HepG2 (cell line): ENCODE measurements at regions not wholly inside any gene's neighbourhood (a gene's known extent, or its start where the extent isn't known, plus 50 kb on each side); places are given as distances from the start of the nearest gene placed in this dataset.

Source experiments
- ATAC-seq: fragments of 200-7000 bp; cut with Tn5 transposase; 3 replicates; pipeline ENCODE4 v1.9.1; 2020; ENCODE audit warnings: mild to moderate bottlenecking, moderate library complexity
- BruUV-seq: library from RNA; stranded (reverse); fragments of 400-500 nt; replicated peaks from 2 replicates; lab custom pipeline; 2021; lab: Mats Ljungman, UMichigan
- CTCF ChIA-PET: fragments of 300-600 bp; formaldehyde crosslinking; extraction: SDS; loops from one replicate; lab custom pipeline; 2021; ENCODE audit warnings: low total read pairs, inconsistent platforms, low intra/inter-chr PET ratio; lab: Yijun Ruan, JAX
- POLR2A ChIA-PET: fragments of 350-600 bp; sonication (Branson Sonifier 250); formaldehyde crosslinking; loops from one replicate; lab custom pipeline; 2020; ENCODE audit warnings: antibody characterized with exemption, inconsistent platforms; lab: Yijun Ruan, JAX
- DNase-seq: peaks from one replicate; pipeline ENCODE4 v3.0.0-alpha.2; 2015; ENCODE audit warnings: low spot score
- FAIRE-seq: peaks from 3 replicates; lab custom pipeline; 2011; peaks lifted over from hg19 to GRCh38; lab: Jason Lieb, UNC
- H2AFZ ChIP-seq: one replicate; pipeline ENCODE4 v1.6.1; 2011; ENCODE audit warnings: low read length, inconsistent platforms
- H3K27ac ChIP-seq: fragments of 300-600 bp; 3 replicates; pipeline ENCODE4 v1.8.0; 2011; ENCODE audit warnings: mixed run types, mild to moderate bottlenecking, mixed read lengths, low read length, inconsistent platforms; ENCODE audit not compliant: insufficient read depth; ENCODE audit errors: extremely low read length
- H3K27me3 ChIP-seq, 2 experiments: fragments of 200-600 bp in 1 of 2; 2 replicates in 1 of 2; 3 replicates in 1 of 2; pipeline versions ENCODE4 v1.6.0 to v1.8.0; 2011; ENCODE audit warnings: low read length in 2 of 2, mild to moderate bottlenecking in 2 of 2, moderate library complexity in 2 of 2, inconsistent platforms in 1 of 2; ENCODE audit not compliant: insufficient read depth in 2 of 2, control insufficient read depth in 1 of 2
- H3K36me3 ChIP-seq, 2 experiments: fragments of 200-600 bp in 1 of 2; replicated peaks in 1 of 2; 2 replicates in 1 of 2; 3 replicates in 1 of 2; pipeline versions ENCODE4 v1.5.1 to v1.8.0; 2011; ENCODE audit warnings: low read length in 2 of 2, inconsistent platforms in 1 of 2; ENCODE audit not compliant: insufficient read depth in 2 of 2, control insufficient read depth in 1 of 2
- H3K4me1 ChIP-seq: 2 replicates; pipeline ENCODE4 v1.5.1; 2012; ENCODE audit warnings: low read length, inconsistent platforms; ENCODE audit not compliant: insufficient read depth
- H3K4me2 ChIP-seq: 2 replicates; pipeline ENCODE4 v1.6.0; 2011; ENCODE audit warnings: low read depth, low read length, inconsistent platforms
- H3K4me3 ChIP-seq, 3 experiments: fragments of 200-600 bp in 1 of 3; sonication (generic), shearing (Covaris generic) in 1 of 3; replicated peaks in 1 of 3; 2 replicates each; pipeline ENCODE4 v1.5.1; 2011 to 2016; ENCODE audit warnings: low read length in 3 of 3, inconsistent platforms in 2 of 3, low read depth in 2 of 3, mild to moderate bottlenecking in 2 of 3, control low read depth in 1 of 3, mixed read lengths in 1 of 3; ENCODE audit not compliant: insufficient read depth in 1 of 3
- H3K79me2 ChIP-seq: one replicate; pipeline ENCODE4 v1.6.1; 2011; ENCODE audit warnings: low read length, inconsistent platforms; ENCODE audit not compliant: insufficient read depth
- H3K9ac ChIP-seq: 2 replicates; pipeline ENCODE4 v1.6.0; 2011; ENCODE audit warnings: mild to moderate bottlenecking, low read depth, low read length, inconsistent platforms; ENCODE audit not compliant: insufficient read depth
- H3K9me3 ChIP-seq: 2 replicates; pipeline ENCODE4 v1.5.1; 2012; ENCODE audit warnings: mild to moderate bottlenecking, low read length
- H4K20me1 ChIP-seq: 2 replicates; pipeline ENCODE4 v1.6.0; 2011; ENCODE audit warnings: inconsistent platforms, mild to moderate bottlenecking, low read length, moderate library complexity; ENCODE audit not compliant: insufficient read depth
- ATF6 ChIP-seq: sonication (generic); formaldehyde crosslinking; conservative IDR thresholded peaks from 2 replicates; pipeline ENCODE4 v1.4.0; 2020; ENCODE audit warnings: missing genetic modification reagents
- FOXP1 ChIP-seq, 2 experiments: fragments of 450-650 bp in 1 of 2; IDR thresholded peaks; 2 replicates each; pipeline ENCODE4 v1.6.1; 2017 to 2018; ENCODE audit warnings: antibody characterized with exemption in 1 of 2
- KDM5B ChIP-seq: sonication (generic); formaldehyde crosslinking; IDR thresholded peaks from 2 replicates; pipeline ENCODE4 v1.4.0; 2020; ENCODE audit warnings: missing genetic modification reagents, mild to moderate bottlenecking, borderline replicate concordance
- MIXL1 ChIP-seq: IDR thresholded peaks from 2 replicates; pipeline ENCODE4 v1.6.1; 2016
- PHF21A ChIP-seq: sonication (generic); formaldehyde crosslinking; IDR thresholded peaks from 2 replicates; pipeline ENCODE4 v1.5.0; 2020; ENCODE audit warnings: mild to moderate bottlenecking, missing genetic modification reagents
- SIN3A ChIP-seq: IDR thresholded peaks from 2 replicates; pipeline ENCODE4 v1.6.1; 2011; ENCODE audit warnings: low read depth, mild to moderate bottlenecking, control low read depth, low read length, borderline replicate concordance
- SIN3B ChIP-seq: fragments of 150-350 bp; IDR thresholded peaks from 2 replicates; pipeline ENCODE4 v1.6.1; 2014; ENCODE audit warnings: low read length
- YEATS2 ChIP-seq: sonication (generic); formaldehyde crosslinking; IDR thresholded peaks from 2 replicates; pipeline ENCODE4 v1.4.0; 2020; ENCODE audit warnings: missing genetic modification reagents, borderline replicate concordance
- ZFP1 ChIP-seq: IDR thresholded peaks from 2 replicates; pipeline ENCODE4 v1.6.1; 2016
- ZFP37 ChIP-seq: sonication (generic); formaldehyde crosslinking; IDR thresholded peaks from 2 replicates; pipeline ENCODE4 v1.4.0; 2020; ENCODE audit warnings: missing genetic modification reagents, borderline replicate concordance
- ZNF766 ChIP-seq: sonication (generic); formaldehyde crosslinking; IDR thresholded peaks from 2 replicates; pipeline ENCODE4 v1.5.0; 2020; ENCODE audit warnings: missing genetic modification reagents, borderline replicate concordance
- in situ Hi-C: cut with HindIII; loops from 2 replicates; pipeline ENCODE4 v1.10.0; 2017; ENCODE audit warnings: low pct_unique_long_range_greater_than_20kb; ENCODE audit not compliant: extremely low pct_ligation_motif_present
- intact Hi-C: fragments of 100-400 bp; cut with micrococcal nuclease; formaldehyde crosslinking; loops from one replicate; pipeline ENCODE4 v1.10.0; 2022; ENCODE audit not compliant: unreplicated experiment
- TF ChIP-seq, protein P1 (sequence below): sonication (generic); formaldehyde crosslinking; IDR thresholded peaks from 2 replicates; pipeline ENCODE4 v1.4.0; 2020; ENCODE audit warnings: low read depth, mild to moderate bottlenecking, missing genetic modification reagents
- TF ChIP-seq, protein P2 (sequence below): sonication (generic); formaldehyde crosslinking; IDR thresholded peaks from 2 replicates; pipeline ENCODE4 v1.4.0; 2020; ENCODE audit warnings: mild to moderate bottlenecking, missing genetic modification reagents

DNA sequence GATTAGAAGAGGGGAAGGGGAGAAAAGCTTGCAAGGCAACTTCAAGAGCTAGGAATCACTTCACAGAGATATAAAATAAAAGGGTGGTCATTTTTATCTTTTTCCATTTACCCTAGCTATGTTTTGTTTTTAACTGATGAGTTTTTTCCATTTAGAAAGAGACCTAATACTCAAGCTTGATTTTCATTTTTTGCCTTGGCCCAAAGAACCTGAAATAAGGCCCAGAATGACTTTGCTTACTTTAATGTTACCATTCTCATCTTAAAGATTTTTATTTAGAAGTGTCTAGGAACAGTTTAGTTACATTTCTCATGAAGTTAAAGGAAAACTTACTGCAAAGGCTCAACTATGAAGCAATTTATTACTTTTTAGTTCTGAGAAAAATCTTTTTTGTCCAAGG is 276.3 kb upstream of the ZSWIM2 start:
- in situ Hi-C loops: no loop called here
- Histone ChIP-seq H3K27ac (no peak overlapping the region), H3K9ac (no peak overlapping the region), H2AFZ (no peak overlapping the region), H3K4me3 (no peak overlapping the region), H4K20me1 (no peaks in the 10 kb centered on the region), H3K79me2 (no peaks in the 10 kb centered on the region), H3K4me1 (no peaks in the 10 kb centered on the region), H3K9me3 (no peaks in the 10 kb centered on the region), H3K27me3 (no peaks in the 10 kb centered on the region), H3K4me2 (no peak overlapping the region), H3K36me3 (no peaks in the 10 kb centered on the region)
- intact Hi-C loops: no loop called here
- ChIA-PET POLR2A (no interaction called here), CTCF (no interaction called here)
- FAIRE-seq (no peak), DNase-seq (no peak), ATAC-seq (no peak)
- TF ChIP-seq, protein P1, sequence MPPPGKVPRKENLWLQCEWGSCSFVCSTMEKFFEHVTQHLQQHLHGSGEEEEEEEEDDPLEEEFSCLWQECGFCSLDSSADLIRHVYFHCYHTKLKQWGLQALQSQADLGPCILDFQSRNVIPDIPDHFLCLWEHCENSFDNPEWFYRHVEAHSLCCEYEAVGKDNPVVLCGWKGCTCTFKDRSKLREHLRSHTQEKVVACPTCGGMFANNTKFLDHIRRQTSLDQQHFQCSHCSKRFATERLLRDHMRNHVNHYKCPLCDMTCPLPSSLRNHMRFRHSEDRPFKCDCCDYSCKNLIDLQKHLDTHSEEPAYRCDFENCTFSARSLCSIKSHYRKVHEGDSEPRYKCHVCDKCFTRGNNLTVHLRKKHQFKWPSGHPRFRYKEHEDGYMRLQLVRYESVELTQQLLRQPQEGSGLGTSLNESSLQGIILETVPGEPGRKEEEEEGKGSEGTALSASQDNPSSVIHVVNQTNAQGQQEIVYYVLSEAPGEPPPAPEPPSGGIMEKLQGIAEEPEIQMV (CRISPR knock-in tag): no peak
- TF ChIP-seq SIN3B: no peak
- no peak for TF ChIP-seq YEATS2 (CRISPR knock-in tag)
- TF ChIP-seq, protein P2, sequence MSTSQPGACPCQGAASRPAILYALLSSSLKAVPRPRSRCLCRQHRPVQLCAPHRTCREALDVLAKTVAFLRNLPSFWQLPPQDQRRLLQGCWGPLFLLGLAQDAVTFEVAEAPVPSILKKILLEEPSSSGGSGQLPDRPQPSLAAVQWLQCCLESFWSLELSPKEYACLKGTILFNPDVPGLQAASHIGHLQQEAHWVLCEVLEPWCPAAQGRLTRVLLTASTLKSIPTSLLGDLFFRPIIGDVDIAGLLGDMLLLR (CRISPR knock-in tag): no peak
- TF ChIP-seq ZNF766 (CRISPR knock-in tag): no peak
- no peak for TF ChIP-seq KDM5B (CRISPR knock-in tag)
- no peak for TF ChIP-seq ZFP1 (CRISPR knock-in tag)
- TF ChIP-seq MIXL1: no peak
- TF ChIP-seq SIN3A: no peak
- no peak for TF ChIP-seq ZFP37 (CRISPR knock-in tag)
- no peak for TF ChIP-seq FOXP1 (IDR thresholded peaks at IDR 0.05)
- no peak for TF ChIP-seq FOXP1 (CRISPR knock-in tag; IDR thresholded peaks at IDR 0.05)
- TF ChIP-seq PHF21A: no peak
- TF ChIP-seq ATF6: no peak
- BruUV-seq: no TSS peak
